NCI-H524 treated with DMSO at 0.1 percent for 48 hours (cell line): ENCODE measurements at regions not wholly inside any gene's neighbourhood (a gene's known extent, or its start where the extent isn't known, plus 50 kb on each side); places are given as distances from the start of the nearest gene placed in this dataset.
"Not testable (repeated sequence)": the region's sequence is repeated elsewhere in the genome, so short reads cannot be mapped to it uniquely, and the experiment has no call there.

Experiments
- DNase-seq: peaks from one replicate; lab custom pipeline; 2025; lab: John Stamatoyannopoulos, UW

DNA sequence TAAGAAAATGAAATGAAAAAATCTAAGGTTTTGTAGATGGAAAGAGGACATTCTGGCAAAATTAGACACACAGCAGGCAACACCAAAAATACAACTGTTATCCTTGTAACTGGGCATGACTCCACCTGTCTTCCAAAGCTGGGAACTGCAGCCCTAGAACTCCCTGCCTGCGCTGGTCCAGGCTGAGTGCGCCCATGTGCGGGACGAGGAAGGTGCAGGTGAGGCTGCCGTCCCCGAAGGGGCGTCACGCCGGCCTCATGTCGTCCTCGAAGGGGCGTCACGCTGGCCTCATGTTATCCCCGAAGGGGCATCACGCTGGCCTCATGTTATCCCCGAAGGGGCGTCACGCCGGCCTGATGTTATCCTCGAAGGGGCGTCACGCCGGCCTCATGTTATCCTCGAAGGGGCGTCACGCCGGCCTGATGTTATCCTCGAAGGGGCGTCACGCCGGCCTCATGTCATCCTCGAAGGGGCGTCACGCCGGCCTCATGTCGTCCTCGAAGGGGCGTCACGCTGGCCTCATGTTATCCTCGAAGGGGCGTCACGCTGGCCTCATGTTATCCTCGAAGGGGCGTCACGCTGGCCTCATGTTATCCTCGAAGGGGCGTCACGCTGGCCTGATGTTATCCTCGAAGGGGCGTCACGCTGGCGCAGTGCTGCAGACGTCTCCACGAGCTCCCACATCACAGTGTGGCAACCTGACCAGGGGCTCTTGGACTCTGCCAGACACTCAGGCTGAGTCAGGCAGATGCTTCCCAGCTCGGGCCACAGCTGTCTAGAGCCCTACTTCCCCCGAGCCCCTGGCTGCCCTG, 100.3 kb upstream of the SALL3 start:
- DNase-seq: not testable (repeated sequence)

DNA sequence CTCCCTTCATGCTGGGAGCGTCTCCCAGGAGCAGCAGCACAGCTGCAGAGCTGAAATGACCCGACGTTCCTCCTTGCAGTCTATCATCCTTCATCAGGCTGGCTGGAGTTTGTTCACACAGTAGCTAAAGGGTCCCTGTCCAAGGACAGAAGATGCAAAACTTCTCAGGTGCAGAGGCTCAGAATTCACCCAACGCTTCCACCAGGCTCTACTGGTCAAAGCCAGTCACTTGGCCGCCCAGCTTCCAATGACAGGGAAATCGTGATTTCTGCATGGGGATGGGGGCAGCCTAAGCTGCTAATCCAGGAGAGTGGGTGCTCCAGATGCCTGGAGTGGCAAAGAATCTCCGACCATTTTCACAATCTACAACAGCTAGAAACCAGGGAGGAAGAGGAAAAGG, 97.0 kb upstream of the SALL3 start:
- DNase-seq: no peak

DNA sequence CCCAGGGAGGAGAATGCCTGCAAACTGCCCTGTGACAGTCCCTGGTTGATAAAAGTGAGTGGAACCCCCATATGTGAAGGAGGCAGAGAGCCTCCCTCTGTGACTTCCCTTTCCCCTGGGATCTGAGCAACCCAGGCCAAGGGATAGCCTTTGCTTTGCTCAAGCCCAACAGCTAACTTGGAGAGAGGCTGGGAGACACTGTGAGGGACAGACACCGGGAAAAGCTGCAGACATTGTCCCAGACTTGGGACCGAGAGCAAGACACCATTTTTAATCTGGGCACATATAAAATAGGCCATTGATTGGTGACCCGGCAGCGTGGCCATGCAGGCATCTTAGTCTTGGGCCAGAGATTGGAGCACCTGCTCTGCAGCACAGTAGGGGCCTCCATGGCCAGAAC, 96.1 kb upstream of the SALL3 start:
- no peak for DNase-seq

DNA sequence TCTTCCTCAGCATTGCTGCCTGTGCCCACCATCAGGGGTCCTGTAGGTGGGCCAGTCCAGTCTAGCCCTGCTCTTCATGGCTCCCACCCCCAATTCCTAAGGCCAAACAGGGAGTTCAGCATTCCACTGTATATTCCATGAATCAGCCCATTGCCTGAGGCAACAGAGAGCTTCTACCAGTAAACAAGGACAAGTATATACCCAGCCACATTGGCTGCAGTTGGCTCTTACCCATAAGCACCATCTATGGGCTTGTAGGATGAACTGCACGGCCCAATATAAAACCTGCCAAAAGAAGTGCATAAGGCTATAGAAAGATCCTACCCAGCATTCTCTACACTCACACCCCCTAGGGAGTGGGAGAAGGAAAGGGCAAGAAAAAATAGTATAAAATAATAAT, 95.1 kb upstream of the SALL3 start:
- no peak for DNase-seq

DNA sequence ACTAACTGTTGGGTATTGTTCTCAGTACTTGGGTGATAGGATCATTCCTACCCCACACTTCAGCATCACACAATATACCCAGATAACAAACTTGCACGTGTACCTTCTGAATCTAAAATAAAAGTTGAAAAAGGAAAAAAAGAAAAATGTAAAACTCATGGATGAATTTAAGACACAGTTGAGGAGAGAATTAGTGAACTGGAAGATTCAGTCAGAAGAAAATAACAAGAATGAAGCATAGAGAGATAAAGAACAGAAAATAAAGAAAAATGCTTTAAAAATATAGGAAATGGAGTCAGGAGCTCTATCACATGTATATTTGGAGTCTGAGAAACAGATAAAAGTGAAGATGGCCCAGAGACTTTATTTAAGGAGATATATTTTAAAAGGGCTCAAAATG, 90.4 kb upstream of the SALL3 start:
- DNase-seq: no peak

DNA sequence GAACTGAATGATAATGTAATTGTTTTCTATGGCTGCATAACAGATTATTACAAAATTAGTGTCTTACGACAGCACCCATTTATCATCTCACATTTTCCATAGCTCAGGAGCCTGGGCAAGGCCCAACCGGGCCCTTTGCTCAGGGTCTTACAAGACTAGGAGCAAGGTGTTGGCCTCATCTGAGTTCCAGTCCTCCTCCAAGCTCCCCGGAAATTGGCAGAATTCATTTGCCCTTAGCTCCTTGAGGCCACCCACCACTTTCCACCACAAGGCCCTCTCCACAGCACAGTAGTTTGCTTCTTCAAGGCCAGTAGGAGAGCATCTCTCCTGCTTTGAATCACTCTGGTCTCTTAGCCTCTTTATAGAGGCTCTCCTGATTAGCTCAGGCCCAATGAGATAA, 89.2 kb upstream of the SALL3 start:
- no peak for DNase-seq

DNA sequence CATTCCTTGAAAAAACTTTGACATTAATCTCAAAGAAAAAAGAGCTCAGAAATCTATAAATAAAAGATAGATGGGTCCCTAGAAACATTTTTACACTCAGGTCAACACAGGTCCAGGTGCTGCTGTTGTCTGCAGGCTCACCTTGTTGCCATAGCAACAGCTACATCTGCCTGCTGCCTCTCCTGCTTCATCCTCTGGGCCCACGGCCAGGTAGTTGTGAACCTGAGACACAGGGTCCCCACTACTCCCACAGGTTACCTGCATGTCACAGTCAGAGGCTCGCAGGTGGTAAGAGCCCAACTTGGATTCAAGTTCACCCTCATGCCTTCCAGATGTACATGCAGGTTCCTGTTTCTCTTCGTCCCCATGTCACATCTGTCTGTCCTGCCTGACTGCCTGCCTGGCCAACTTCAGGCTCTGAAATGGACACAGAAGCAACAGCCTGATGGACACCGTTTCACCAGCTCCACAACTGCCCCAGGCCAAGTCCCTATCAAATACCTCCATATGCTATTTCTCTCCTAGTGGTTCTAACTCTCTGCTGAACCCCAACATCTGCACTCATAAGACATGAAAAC, 88.3 kb upstream of the SALL3 start:
- no peak for DNase-seq

DNA sequence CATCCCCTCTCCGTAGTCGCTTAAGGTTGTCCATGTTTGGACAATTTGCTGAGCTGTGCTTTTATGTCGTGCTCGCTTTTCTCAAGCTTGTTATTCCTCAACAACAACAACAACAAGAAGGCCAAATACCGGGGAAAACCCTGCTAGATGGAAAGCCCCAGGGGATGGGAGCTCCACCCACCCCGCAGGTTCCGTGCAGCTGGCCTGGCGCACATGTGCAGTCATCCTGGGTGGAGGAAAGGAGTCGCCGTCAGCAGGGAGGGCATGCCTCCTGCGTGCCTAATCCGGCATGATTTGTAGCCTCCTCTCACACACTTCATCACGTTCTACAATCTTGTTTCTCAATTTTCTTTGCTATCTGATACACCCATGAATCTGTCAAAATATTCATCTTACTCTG, 87.4 kb upstream of the SALL3 start:
- DNase-seq: no peak

DNA sequence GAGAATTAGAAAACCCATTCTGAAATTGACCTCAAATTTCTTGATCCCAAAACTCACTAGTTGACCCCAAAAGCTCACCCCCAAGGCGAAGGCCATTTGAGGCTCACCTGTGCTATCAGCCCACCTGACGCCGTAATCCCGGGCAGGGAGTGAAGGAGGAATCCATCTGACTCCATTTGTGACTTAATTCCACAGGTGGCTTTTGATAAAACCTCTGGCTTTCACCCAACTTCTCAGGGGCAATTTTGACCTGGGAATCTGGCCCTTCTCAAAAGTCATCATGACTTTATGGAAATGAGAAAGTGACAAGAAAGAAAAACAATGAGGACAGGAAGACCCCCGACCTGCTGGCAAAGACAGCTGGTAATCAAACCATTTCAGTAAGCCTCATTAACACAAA, 86.9 kb upstream of the SALL3 start:
- no peak for DNase-seq

DNA sequence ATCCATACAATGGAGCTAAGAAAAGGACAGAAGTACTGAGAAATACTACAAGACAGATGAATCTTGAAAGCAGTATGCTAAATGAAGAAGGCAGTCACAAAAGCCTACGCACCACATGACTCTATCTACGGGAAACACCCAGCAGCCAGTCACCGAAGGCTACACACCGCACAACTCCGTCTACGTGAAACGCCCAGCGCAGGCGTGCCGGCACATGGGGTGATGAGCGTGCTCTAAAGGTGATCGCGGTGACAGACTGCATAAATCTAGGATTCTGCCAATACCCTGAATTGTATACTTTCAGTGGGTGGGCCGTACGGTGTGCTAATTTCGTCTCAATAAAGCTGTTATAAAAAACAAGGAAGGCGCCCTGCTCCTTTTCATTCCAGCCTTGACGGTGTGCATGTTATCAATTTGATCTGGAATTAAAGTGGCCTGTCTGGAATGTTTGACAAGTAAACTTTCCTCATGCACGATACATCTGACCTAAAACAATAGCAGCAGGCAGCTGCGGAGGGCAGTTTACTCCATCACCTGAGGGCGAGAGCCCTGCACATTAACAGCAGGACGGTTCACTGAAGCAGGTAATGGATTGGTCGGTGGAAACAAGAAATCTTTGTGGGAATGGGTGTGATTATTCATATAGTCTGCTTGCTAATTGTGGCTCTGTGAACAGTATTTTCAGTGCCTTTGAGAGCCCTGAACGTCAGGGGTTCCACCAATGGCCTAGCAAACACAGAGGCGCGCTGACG, 86.2 kb upstream of the SALL3 start:
- DNase-seq: no peak

DNA sequence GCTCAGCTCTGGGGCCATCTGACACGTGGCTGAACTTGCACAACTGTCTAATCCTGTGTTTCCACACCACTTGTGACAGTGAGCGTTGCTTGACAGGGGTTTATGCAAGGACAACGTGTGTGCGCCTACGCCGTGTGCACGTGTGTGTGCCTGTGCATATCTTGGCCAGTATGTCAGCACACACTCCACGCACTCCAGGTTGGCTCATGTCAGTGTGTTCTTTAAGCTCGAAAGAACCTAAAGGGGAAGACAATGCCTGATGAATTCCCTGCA, 85.6 kb upstream of the SALL3 start:
- DNase-seq: no peak

DNA sequence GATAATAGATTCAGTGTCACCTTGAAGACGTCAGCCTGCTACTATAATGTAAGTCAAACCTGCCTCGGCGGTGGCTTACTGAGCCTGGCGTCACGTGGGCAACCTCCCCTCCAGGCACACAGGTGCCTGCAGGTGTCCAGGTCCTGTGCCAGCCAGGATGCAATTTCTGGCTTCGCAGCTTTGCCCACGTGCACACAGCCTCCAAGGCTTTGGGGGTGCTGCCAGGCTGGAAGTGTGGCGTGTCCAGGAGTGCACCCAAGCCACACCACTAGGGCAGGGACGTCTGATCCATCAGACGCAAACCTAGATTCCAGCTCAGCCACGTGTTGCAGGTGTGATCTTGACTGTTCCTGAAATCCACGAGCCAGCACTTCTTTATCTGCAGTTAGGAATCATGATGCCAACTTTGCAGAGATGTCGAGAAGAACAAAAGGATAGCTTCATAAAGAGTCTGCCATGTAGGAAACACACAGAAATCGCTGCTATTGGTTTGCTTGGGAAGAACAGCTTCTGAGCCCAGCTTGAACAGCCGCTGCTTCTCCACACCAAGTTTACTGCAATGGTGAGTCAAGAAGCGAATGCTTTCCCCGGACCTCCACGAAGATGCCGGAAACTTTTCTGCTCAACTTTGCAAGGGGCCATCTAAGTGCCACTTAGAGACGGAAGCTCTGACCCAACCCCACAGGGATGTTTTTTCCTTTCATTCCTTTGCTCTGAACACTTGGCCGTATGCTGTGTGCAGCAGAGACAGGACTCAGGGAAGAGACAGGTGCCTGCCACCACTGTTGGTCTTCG, 84.2 kb upstream of the SALL3 start:
- DNase-seq: no peak

DNA sequence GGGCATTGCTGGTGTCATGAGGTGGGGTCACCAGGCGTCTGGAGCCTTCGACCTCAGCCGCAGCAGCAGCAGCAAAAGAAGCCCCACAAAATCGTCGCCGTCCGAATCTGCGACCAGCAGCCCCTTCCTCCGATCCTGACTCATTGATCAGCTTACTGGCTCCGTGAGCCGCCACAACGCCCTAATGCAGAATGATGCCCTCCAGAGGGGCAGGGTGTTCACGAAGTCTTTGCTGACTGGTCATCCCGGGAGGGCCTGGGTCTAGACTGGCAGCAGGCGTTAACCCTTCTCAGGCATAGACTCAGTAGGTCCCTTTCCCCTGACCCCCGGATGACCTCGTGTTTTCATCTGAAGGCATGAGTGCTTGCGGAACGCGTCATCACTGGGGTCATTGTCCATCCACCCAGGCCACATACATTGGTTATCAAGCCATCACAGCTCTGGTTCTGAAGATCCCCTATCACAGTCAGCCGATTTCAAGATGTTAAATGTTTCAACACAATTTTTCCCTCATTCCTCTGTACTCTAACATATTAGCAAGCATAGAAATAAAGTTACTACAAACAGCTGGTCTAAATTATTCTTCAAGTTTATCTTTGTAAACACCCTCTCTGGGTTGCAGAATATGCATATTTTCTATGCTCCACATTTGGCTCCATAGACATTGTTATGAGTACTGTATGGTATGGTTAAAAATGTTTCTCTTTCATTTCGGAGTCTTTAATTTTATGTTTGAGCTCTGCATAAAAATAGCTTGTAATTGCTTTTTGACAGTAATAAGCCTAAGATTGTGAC, 83.3 kb upstream of the SALL3 start:
- no peak for DNase-seq

DNA sequence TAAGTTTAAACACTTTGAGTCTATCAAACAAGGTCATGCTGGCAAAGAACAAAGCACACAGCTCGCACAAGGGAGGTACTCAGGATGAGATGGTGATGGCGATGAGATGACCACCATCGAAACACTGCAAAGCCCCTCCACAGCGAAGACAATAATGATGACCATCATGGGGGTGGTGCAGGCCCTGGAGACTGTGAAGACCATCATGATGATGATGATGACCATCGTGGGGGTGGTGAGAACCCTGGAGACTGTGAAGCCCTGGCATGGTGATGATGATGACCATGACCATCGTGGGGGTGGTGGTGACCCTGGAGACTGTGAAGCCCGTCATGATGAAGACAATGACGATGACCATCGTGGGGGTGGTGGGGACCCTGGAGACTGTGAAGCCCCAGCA, 81.6 kb upstream of the SALL3 start:
- no peak for DNase-seq

DNA sequence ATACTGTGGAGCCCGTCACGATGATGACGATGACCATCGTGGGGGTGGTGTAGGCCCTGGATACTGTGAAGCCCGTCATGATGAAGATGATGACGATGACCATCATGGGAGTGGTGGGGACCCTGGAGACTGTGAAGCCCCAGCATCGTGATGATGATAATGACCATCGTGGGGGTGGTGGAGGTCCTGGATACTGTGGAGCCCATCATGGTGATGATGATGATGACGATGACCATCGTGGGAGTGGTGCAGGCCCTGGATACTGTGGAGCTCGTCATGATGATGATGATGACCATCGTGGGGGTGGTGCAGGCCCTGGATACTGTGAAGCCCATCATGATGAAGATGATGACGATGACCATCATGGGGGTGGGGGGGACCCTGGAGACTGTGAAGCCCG, 81.0 kb upstream of the SALL3 start:
- DNase-seq: no peak

DNA sequence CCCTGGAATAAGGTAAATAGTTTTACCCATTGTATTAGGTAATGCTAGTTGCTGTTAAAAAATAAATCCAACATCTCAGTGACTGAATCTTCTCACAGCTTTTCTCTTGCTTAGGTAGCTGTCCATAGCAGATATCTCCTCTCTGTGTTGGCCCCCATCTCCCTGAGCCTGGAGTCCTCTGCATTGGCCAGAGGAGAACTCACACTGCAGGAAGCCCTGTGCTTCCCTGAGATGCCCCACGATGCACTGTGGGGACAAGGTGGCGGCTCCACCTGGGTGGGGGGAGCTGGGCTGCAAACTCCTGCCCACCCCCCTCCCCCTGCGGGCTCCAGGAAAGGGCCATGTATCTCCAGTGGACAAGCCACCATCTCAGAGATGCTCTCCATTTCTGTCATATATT, 80.4 kb upstream of the SALL3 start:
- no peak for DNase-seq

DNA sequence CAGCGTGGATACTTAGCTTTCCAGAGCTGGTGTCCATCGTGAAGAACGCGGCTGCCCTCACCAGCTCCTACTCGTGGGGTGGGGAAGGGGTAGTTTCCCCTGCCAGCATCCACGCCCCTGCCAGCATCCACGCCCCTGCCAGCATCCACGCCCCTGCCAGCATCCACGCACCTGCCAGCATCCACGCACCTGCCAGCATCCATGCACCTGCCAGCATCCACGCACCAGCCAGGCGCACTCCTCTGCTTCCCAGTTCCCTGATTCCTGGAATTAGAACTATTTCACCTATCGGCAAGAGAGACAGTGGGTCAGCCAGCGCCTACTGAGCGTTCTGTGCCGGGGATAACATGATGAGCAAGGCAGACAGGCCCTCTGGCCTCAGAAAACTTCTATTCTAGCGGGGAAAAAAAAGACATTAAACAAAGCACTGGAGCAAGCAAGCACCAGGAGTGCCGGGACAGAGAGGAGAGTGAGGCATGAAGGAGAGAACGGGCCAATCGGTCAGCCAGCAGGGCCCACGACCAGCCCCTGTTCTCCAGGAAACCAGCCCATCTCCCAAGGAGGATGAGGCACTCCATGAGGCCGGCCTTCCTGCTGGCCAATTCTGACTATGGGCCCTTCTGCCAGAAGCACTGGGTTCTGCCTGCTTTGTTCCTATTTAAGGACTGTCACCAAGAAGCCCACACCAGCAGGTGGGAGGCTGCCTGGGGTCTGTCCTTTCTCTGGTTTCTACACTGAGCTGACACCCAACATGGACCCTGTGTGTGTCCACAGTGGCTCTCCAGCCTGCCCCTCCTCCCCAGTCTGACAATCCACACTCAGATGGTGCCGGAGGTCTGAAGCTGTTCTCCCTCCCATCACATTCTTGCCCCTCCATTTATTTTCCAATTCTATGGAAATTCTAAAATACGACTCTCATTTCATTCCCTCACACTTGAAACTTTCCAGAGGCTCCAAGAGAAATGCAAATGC, 78.4 kb upstream of the SALL3 start:
- DNase-seq: no peak

DNA sequence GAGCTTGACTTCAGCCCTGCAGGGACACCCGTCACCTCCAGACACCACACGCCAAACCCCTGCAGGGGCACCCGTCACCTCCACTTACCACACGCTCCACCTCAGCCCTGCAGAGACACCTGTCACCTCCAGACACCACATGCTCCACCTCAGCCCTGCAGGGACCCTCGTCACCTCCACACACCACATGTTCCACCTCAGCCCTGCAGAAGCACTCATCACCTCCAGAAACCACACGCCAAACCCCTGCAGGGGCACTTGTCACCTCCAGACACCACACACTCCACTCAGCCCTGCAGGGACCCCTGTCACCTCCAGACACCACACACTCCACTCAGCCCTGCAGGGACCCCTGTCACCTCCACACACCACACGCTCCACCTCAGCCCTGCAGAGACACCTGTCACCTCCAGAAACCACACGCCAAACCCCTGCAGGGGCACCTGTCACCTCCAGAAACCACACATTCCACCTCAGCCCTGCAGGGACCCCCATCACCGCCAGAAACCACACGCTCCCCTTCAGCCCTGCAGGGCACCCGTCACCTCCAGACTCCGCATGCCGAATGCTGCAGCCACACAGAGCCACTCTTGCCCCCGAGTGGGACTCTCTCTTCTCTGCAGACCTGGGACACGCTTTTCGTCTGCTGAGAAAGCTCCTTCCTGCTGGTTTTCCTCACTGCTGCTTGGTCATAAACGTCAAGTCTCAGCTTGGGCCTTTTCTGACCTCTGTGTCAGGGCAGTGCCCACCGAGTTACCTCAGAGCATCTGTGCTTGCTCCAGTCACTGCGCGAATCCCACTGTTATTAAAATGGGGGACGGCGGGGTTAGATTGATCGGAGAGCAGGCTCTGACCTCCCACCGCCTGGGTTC, 77.5 kb upstream of the SALL3 start:
- DNase-seq: no peak

DNA sequence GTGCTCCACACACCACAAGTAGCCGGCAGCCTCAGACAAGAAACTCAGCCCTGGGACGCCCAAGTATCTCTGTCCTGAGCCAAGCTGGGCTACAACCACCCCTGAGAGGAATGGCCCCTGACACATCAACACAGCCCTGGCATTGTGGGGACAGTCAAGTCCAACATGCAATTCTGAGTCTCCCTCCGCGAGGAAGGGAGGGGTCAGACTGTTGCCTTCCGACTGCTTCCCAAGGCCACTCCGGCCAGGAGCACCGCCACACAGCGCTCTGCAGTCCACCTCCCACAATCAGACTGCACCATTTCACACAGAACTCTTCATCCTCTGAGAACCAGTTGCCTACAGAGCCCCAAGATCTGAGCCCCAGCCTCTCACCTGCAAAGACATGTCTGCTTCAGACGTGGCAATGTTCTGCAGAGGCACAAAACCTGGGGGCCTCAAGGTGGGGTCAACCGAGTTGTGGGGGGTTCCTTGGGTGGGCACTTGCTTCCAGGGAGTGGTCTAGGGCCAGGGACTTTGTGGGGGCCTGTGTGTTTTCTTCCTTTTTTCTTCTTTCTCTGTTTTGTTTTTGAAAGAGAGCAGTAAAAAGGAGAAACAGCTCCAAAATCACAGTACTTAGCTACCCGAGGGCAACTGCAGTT, 76.7 kb upstream of the SALL3 start:
- DNase-seq: no peak
